WTC11 (cell line): ENCODE measurements at regions not wholly inside any gene's neighbourhood (a gene's known extent, or its start where the extent isn't known, plus 50 kb on each side); places are given as distances from the start of the nearest gene placed in this dataset.

Experiments used
- ATAC-seq: fragments of 200-7000 bp; cut with Tn5 transposase; 2 replicates; pipeline ENCODE4 v1.10.0; 2021; ENCODE audit warnings: mild to moderate bottlenecking, moderate library complexity
- CTCF ChIA-PET: fragments of 300-600 bp; sonication (Branson Sonifier 250); formaldehyde crosslinking; loops from one replicate; lab custom pipeline; 2021; ENCODE audit warnings: antibody characterized with exemption; lab: Charles Lee
- POLR2A ChIA-PET: fragments of 350-600 bp; sonication (Branson Sonifier 250); formaldehyde crosslinking; loops from one replicate; lab custom pipeline; 2021; ENCODE audit warnings: antibody characterized with exemption; lab: Charles Lee
- DNase-seq: peaks from one replicate; pipeline ENCODE4 v3.0.0; 2021; ENCODE audit warnings: low spot score
- H3K27ac Mint-ChIP-seq: 2 replicates; pipeline ENCODE4 v1.8.0; 2021; ENCODE audit warnings: mixed read lengths
- H3K27me3 Mint-ChIP-seq: 2 replicates; pipeline ENCODE4 v1.8.0; 2021; ENCODE audit warnings: low read depth, mild to moderate bottlenecking, moderate library complexity, mixed read lengths
- H3K36me3 Mint-ChIP-seq: 2 replicates; pipeline ENCODE4 v1.8.0; 2021; ENCODE audit warnings: mixed read lengths
- H3K4me1 Mint-ChIP-seq: 2 replicates; pipeline ENCODE4 v1.8.0; 2022; ENCODE audit warnings: mixed read lengths
- H3K4me3 Mint-ChIP-seq: 2 replicates; pipeline ENCODE4 v1.8.0; 2021; ENCODE audit warnings: mild to moderate bottlenecking, moderate library complexity, mixed read lengths
- H3K9me3 Mint-ChIP-seq: 2 replicates; pipeline ENCODE4 v1.8.0; 2021; ENCODE audit warnings: mixed read lengths
- ATF1 ChIP-seq: sonication (generic); formaldehyde crosslinking; IDR thresholded peaks from 2 replicates; pipeline ENCODE4 v1.8.1; 2023; ENCODE audit warnings: mild to moderate bottlenecking, moderate library complexity, missing genetic modification reagents
- FOXJ3 ChIP-seq: sonication (generic); formaldehyde crosslinking; IDR thresholded peaks from 2 replicates; pipeline ENCODE4 v1.9.0; 2021; ENCODE audit warnings: missing genetic modification reagents, mild to moderate bottlenecking, borderline replicate concordance
- GABPB1 ChIP-seq: sonication (generic); formaldehyde crosslinking; IDR thresholded peaks from 2 replicates; pipeline ENCODE4 v1.8.1; 2023; ENCODE audit warnings: mild to moderate bottlenecking, missing genetic modification reagents
- GTF2I ChIP-seq: fragments of 250-450 bp; sonication (Bioruptor Pico); conservative IDR thresholded peaks from 2 replicates; pipeline ENCODE4 v1.4.0; 2021; ENCODE audit warnings: mild to moderate bottlenecking
- MXD4 ChIP-seq: fragments of 250-450 bp; sonication (Bioruptor Pico); IDR thresholded peaks from 2 replicates; pipeline ENCODE4 v1.8.0; 2021; ENCODE audit warnings: mild to moderate bottlenecking, moderate library complexity, borderline replicate concordance
- NFATC4 ChIP-seq: fragments of 250-450 bp; sonication (Bioruptor Pico); IDR thresholded peaks from 2 replicates; pipeline ENCODE4 v1.9.0; 2021; ENCODE audit warnings: mild to moderate bottlenecking
- NFE2L1 ChIP-seq: sonication (generic); formaldehyde crosslinking; IDR thresholded peaks from 2 replicates; pipeline ENCODE4 v1.8.1; 2023; ENCODE audit warnings: missing genetic modification reagents
- NR3C1 ChIP-seq: sonication (generic); formaldehyde crosslinking; conservative IDR thresholded peaks from 2 replicates; pipeline ENCODE4 v1.8.1; 2023; ENCODE audit warnings: low read depth, mild to moderate bottlenecking, missing genetic modification reagents
- OVOL2 ChIP-seq: fragments of 250-450 bp; sonication (Bioruptor Pico); IDR thresholded peaks from 2 replicates; pipeline ENCODE4 v1.9.0; 2021; ENCODE audit warnings: mild to moderate bottlenecking, borderline replicate concordance
- RELA ChIP-seq: sonication (generic); formaldehyde crosslinking; IDR thresholded peaks from 2 replicates; pipeline ENCODE4 v1.8.1; 2022; ENCODE audit warnings: missing genetic modification reagents, mild to moderate bottlenecking, borderline replicate concordance
- SMAD3 ChIP-seq: sonication (generic); formaldehyde crosslinking; IDR thresholded peaks from 2 replicates; pipeline ENCODE4 v1.8.0; 2022; ENCODE audit warnings: missing genetic modification reagents, mild to moderate bottlenecking, borderline replicate concordance
- TCF7 ChIP-seq: sonication (generic); formaldehyde crosslinking; IDR thresholded peaks from 2 replicates; pipeline ENCODE4 v1.8.0; 2022; ENCODE audit warnings: mild to moderate bottlenecking, low read depth, missing genetic modification reagents, moderate library complexity
- TEAD1 ChIP-seq: sonication (generic); formaldehyde crosslinking; IDR thresholded peaks from 2 replicates; pipeline ENCODE4 v1.8.0; 2022; ENCODE audit warnings: mild to moderate bottlenecking, missing genetic modification reagents
- ZNF232 ChIP-seq: sonication (generic); formaldehyde crosslinking; IDR thresholded peaks from 2 replicates; pipeline ENCODE4 v1.8.0; 2022; ENCODE audit warnings: mild to moderate bottlenecking, missing genetic modification reagents
- ZNF317 ChIP-seq: sonication (generic); formaldehyde crosslinking; IDR thresholded peaks from 2 replicates; pipeline ENCODE4 v1.8.1; 2023; ENCODE audit warnings: low read depth, mild to moderate bottlenecking, moderate library complexity, missing genetic modification reagents, borderline replicate concordance
- ZNF416 ChIP-seq: fragments of 250-450 bp; sonication (Bioruptor Pico); IDR thresholded peaks from 2 replicates; pipeline ENCODE4 v1.9.0; 2021; ENCODE audit warnings: mild to moderate bottlenecking, inconsistent platforms
- ZNF671 ChIP-seq: fragments of 250-450 bp; sonication (Bioruptor Pico); IDR thresholded peaks from 2 replicates; pipeline ENCODE4 v1.8.0; 2021; ENCODE audit warnings: mild to moderate bottlenecking
- TF ChIP-seq, protein P1 (sequence below): fragments of 250-450 bp; sonication (Bioruptor Pico); conservative IDR thresholded peaks from 2 replicates; pipeline ENCODE4 v1.9.0; 2021; ENCODE audit warnings: mild to moderate bottlenecking
- TF ChIP-seq, protein P2 (sequence below): sonication (generic); formaldehyde crosslinking; IDR thresholded peaks from 2 replicates; pipeline ENCODE4 v1.8.0; 2022; ENCODE audit warnings: mild to moderate bottlenecking, missing genetic modification reagents
- TF ChIP-seq, protein P3 (sequence below): sonication (generic); formaldehyde crosslinking; IDR thresholded peaks from 2 replicates; pipeline ENCODE4 v1.8.1; 2022; ENCODE audit warnings: mild to moderate bottlenecking, missing genetic modification reagents, moderate library complexity, borderline replicate concordance
- TF ChIP-seq, protein P4 (sequence below): fragments of 250-450 bp; sonication (Bioruptor Pico); IDR thresholded peaks from 2 replicates; pipeline ENCODE4 v1.9.0; 2021; ENCODE audit warnings: mild to moderate bottlenecking
- TF ChIP-seq, protein P5 (sequence below): sonication (generic); formaldehyde crosslinking; IDR thresholded peaks from 2 replicates; pipeline ENCODE4 v1.8.0; 2023; ENCODE audit warnings: mild to moderate bottlenecking, missing genetic modification reagents
- TF ChIP-seq, protein P6 (sequence below): fragments of 250-450 bp; sonication (Bioruptor Pico); IDR thresholded peaks from 2 replicates; pipeline ENCODE4 v1.9.0; 2021; ENCODE audit warnings: moderate library complexity, mild to moderate bottlenecking, inconsistent platforms, borderline replicate concordance

DNA sequence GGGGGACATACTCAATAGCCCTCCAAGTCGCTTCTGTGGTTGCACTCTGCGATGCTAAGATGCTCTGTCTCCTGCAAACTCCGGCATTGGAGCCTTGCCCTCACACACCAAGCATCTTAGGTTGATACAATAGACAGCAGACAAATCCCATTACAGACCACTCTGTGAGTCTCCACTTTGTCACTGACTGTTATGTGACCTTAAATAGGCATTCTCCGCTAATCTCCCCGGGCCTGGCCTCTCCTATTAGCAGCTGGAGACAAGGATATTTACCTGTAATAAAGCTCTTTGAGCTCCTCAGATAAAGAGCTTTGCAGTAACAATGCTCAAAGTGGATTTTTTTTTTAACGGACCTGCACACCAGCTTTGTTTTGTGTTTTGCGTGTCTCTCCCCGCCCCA lies 479.7 kb upstream of the TBX3 start (continued):
- TF ChIP-seq, protein P1, sequence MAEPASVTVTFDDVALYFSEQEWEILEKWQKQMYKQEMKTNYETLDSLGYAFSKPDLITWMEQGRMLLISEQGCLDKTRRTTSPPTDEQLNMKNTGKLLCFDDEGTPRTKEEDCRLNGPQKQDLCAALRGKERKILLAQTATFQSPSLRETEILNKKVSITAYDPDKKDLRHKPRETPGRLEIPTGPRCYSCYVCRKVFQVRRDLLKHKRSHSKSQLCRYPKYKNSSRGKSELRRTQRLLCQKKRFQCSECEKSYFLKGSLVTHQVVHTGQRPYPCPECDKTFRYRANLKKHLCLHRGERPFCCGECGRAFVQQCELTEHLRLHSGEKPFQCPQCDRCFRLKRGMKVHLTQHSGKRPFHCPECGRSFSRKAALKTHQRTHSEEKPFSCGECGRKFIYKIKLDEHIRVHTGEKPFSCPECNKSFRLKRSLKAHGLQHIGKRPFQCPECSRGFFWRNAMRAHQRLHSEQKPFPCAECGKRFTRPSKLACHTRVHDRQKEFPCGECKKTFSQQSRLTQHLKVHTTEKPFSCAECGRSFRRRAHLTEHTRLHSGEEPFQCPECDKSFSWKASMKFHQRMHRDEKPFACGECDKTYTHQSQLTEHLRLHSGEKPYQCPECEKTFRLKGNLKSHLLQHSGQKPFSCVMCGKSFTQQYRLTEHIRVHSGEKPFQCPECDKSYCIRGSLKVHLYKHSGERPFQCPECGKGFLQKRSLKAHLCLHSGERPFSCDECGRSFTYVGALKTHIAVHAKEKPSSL (CRISPR knock-in tag), result no peak
- TF ChIP-seq, all 79 proteins: peak for 0

DNA sequence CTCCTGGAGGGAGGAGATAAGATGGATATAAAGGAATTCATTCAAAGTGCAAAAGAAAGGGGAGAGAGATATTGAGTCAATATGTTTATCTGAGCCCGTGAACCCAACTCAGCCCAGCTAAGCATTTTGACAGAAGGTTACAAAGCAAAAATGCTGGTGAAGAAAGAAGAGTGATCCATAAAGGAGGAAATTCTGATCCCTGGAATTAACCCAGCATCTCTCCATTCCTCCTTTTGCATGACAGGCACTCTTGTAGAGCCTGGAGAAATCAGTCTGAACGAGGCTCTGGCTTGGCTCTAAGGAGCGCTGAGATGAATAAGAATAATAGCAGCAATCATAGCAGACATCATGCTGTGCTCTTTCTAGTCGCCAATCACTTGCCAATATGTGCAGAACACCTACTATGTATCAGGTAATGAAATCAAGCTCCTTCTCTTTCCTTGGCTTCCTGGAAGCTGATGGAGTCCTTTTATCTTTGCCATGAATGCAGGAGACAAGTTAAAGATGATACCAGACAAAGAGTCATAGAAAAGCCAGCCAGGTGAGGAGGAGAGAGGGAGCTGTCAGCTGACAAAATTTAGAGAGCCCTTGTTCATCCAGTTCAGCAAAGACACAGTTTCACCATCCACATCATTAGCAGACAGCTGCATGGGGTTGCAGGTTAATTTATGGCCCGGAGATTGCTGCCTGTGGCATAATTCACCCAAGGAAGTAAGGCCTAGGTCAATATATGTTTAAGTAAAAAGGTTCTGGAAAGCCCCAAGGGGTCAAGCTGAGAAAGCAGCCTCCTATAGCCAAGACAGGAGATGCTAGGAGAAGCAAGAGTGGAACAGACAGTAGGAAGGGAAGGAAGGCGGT lies 476.5 kb upstream of the TBX3 start:
- no peak for TF ChIP-seq NR3C1 (CRISPR knock-in tag)
- TF ChIP-seq TEAD1 (CRISPR knock-in tag), result no peak
- TF ChIP-seq NFE2L1 (CRISPR knock-in tag), result no peak
- TF ChIP-seq, protein P2, sequence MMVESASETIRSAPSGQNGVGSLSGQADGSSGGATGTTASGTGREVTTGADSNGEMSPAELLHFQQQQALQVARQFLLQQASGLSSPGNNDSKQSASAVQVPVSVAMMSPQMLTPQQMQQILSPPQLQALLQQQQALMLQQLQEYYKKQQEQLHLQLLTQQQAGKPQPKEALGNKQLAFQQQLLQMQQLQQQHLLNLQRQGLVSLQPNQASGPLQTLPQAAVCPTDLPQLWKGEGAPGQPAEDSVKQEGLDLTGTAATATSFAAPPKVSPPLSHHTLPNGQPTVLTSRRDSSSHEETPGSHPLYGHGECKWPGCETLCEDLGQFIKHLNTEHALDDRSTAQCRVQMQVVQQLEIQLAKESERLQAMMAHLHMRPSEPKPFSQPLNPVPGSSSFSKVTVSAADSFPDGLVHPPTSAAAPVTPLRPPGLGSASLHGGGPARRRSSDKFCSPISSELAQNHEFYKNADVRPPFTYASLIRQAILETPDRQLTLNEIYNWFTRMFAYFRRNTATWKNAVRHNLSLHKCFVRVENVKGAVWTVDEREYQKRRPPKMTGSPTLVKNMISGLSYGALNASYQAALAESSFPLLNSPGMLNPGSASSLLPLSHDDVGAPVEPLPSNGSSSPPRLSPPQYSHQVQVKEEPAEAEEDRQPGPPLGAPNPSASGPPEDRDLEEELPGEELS, result no peak
- TF ChIP-seq GABPB1 (CRISPR knock-in tag), result no peak
- no peak for TF ChIP-seq FOXJ3 (CRISPR knock-in tag)
- TF ChIP-seq, protein P3, sequence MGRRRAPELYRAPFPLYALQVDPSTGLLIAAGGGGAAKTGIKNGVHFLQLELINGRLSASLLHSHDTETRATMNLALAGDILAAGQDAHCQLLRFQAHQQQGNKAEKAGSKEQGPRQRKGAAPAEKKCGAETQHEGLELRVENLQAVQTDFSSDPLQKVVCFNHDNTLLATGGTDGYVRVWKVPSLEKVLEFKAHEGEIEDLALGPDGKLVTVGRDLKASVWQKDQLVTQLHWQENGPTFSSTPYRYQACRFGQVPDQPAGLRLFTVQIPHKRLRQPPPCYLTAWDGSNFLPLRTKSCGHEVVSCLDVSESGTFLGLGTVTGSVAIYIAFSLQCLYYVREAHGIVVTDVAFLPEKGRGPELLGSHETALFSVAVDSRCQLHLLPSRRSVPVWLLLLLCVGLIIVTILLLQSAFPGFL (CRISPR knock-in tag), result no peak
- TF ChIP-seq, protein P4, sequence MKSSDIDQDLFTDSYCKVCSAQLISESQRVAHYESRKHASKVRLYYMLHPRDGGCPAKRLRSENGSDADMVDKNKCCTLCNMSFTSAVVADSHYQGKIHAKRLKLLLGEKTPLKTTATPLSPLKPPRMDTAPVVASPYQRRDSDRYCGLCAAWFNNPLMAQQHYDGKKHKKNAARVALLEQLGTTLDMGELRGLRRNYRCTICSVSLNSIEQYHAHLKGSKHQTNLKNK (CRISPR knock-in tag), result no peak
- no peak for TF ChIP-seq ZNF416
- ATAC-seq (no peak), DNase-seq (no peak)
- ChIA-PET POLR2A (no interaction called here), CTCF (no interaction called here)
- Mint-ChIP-seq H3K4me3 (no peak overlapping the region), H3K4me1 (peaks cover 6% of the 10 kb centered on the region), H3K36me3 (no peaks in the 10 kb centered on the region), H3K9me3 (peaks cover 3% of the 10 kb centered on the region; the same call in 1 of the 2 replicates), H3K27me3 (no peaks in the 10 kb centered on the region), H3K27ac (no peak overlapping the region)

DNA sequence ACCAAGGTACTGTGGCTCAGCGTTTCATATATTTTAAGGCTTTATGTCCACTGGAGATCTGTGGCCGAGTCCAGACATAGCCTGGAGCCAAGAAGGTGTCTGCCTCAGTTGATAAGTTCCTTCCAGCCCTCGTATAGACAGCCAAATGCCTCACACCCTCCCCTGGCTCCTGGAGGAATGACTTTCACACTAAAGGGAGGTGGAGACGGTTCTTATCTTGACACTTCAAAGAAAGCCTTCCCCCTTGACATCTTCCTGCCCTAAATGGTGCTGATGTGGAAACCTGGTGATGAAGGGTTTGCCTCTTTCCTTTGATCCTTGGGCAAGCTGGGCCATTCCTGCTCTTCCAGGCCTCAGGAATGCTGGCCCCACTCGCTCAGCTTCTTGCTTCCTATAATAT lies 474.8 kb upstream of the TBX3 start:
- CTCF ChIA-PET, result no interaction called here
- TF ChIP-seq ZNF671 (CRISPR knock-in tag) (no peak), TCF7 (no peak), OVOL2 (CRISPR knock-in tag) (no peak), SMAD3 (CRISPR knock-in tag) (no peak), ATF1 (no peak), NFATC4 (CRISPR knock-in tag) (no peak), RELA (CRISPR knock-in tag) (no peak), GTF2I (CRISPR knock-in tag) (no peak), ZNF232 (CRISPR knock-in tag) (no peak), MXD4 (CRISPR knock-in tag) (no peak), ZNF317 (no peak), ZNF416 (no peak)
- TF ChIP-seq, protein P5, sequence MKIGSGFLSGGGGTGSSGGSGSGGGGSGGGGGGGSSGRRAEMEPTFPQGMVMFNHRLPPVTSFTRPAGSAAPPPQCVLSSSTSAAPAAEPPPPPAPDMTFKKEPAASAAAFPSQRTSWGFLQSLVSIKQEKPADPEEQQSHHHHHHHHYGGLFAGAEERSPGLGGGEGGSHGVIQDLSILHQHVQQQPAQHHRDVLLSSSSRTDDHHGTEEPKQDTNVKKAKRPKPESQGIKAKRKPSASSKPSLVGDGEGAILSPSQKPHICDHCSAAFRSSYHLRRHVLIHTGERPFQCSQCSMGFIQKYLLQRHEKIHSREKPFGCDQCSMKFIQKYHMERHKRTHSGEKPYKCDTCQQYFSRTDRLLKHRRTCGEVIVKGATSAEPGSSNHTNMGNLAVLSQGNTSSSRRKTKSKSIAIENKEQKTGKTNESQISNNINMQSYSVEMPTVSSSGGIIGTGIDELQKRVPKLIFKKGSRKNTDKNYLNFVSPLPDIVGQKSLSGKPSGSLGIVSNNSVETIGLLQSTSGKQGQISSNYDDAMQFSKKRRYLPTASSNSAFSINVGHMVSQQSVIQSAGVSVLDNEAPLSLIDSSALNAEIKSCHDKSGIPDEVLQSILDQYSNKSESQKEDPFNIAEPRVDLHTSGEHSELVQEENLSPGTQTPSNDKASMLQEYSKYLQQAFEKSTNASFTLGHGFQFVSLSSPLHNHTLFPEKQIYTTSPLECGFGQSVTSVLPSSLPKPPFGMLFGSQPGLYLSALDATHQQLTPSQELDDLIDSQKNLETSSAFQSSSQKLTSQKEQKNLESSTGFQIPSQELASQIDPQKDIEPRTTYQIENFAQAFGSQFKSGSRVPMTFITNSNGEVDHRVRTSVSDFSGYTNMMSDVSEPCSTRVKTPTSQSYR, result no peak
- TF ChIP-seq, protein P6, sequence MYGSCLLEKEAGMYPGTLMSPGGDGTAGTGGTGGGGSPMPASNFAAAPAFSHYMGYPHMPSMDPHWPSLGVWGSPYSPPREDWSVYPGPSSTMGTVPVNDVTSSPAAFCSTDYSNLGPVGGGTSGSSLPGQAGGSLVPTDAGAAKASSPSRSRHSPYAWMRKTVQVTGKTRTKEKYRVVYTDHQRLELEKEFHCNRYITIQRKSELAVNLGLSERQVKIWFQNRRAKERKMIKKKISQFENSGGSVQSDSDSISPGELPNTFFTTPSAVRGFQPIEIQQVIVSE (CRISPR knock-in tag), result no peak
- TF ChIP-seq, protein P3 (CRISPR knock-in tag), result no peak

More for the DNA sequence above, 474.8 kb upstream of the TBX3 start:
- H3K27ac Mint-ChIP-seq, result no peak overlapping the region
- DNase-seq (no peak), ATAC-seq (no peak)
- H3K36me3 Mint-ChIP-seq, result no peaks in the 10 kb centered on the region
- POLR2A ChIA-PET, result no interaction called here
- H3K4me3 Mint-ChIP-seq, result no peak overlapping the region
- H3K27me3 Mint-ChIP-seq, result no peaks in the 10 kb centered on the region
- peaks cover 7% of the 10 kb centered on the region for H3K4me1 Mint-ChIP-seq
- peaks cover 10% of the 10 kb centered on the region for H3K9me3 Mint-ChIP-seq
